ENCODE measurements at regions not wholly inside any gene's neighbourhood (a gene's known extent, or its start where the extent isn't known, plus 50 kb on each side); places are given as distances from the start of the nearest gene placed in this dataset.

DNA sequence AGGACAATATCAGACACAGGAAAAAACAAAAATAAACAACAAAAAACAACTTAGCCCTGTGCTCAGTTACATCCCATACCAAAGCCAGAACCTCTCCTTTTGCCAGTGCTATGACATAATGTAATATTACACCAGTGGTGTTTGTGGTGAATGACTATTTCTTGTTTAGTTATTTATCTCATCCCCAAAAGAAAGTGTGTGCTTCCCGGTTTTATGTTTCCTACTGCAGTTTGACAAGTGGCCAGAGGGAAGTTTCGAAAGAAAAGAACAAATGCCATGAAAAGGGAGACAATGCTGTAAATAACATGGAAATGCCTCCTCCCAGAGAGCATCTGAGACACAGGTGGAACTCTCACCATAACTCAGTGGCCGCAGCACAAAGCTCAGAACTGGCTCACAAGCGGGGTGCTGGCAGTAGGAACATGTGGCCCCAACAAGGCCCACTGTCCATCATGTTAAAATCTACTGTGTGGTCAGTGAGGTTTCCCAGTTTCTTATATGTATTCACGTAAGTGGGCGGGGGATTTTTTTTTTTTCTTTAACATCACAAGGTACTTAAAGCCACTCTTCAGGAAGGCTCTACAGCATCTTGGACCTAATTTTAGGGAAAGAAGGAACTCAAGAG lies 158.2 kb downstream of the BARHL2 start:
- no peak for DNase-seq

- DNase-seq = peak; percentile 10
These were observed 159.0 kb downstream of the BARHL2 start for GRCh38 chr1:90558126-90558525.

GRCh38 chr1:90557706-90558105 lies 159.4 kb downstream of the BARHL2 start:
- DNase-seq = no peak

GRCh38 chr1:90550626-90551406 lies 166.3 kb downstream of the BARHL2 start:
- DNase-seq = no peak

GRCh38 chr1:90544356-90544755 lies 172.7 kb downstream of the BARHL2 start:
- DNase-seq = no peak

GRCh38 chr1:90537606-90538362 lies 179.3 kb downstream of the BARHL2 start:
- DNase-seq = no peak

DNA sequence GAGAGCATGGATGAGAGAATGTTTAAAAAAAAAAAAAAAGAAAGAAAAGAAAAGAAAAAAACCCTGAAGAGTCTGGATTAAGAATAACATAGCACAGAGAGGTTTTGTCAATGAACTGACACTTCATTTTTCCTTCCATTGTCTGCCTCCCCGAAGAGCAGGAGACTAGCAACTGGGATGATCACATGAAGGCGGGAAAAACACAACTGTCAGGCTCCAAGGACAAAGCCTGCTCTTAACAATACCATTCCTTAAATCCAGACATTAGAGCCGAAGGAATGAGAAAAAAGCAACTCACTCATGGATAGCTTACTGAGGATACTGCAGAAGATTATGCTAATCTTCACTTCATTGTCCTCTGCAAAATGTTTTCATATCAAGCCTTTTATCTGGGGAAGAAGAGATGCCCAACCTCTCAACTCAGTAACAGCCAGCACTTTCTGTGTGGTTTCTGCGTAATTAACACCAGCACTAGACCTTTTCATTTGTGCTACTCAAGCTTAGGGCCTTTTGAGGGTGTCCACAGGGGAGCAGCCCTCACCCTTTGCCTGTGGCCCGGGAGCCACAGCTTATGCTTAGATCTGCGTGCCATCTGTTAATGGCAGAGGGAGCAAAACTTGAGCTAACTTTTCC lies 182.3 kb downstream of the BARHL2 start:
- DNase-seq = no peak

DNA sequence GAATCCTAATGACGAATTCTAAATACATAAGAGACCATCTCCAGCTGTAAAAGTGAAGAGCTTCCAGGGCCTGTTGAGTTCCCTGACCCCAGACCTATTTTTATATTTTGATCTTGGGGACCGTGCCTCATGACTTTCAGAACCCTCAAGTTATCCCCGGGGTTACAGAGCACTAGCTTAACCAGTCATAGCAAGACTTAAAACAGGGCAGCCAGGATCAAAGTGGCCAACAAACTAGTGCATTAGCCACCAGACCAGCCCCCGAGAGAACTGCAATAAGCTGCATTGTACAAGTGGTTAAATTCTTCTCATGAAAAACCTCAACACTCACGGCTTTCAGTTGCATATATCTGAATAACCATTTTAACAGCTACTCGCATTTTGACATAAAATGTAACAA lies 183.0 kb downstream of the BARHL2 start:
- no peak for DNase-seq

- DNase-seq = no peak
These were observed 190.1 kb downstream of the BARHL2 start for GRCh38 chr1:90526954-90527353.

DNA sequence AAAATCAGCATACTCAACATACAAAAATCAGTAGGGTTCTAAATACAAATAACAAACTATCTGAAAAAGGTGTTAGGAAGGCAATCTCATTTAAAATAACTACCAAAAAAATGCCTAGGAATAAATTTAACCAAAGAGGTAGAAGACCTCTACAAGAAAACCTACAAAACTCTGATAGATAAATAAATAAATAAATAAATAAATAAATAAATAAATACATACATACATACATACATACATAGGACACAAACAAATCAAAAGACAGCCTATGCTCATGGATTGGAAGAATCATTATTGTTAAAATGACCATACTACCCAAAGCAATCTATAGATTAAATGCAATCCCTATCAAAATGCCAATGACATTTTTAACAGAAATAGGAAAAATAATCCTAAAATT lies 194.7 kb downstream of the BARHL2 start:
- no peak for DNase-seq

- DNase-seq = no peak
These were observed 203.1 kb downstream of the BARHL2 start for GRCh38 chr1:90513956-90514355.

- DNase-seq = no peak
These were observed 204.7 kb downstream of the BARHL2 start for GRCh38 chr1:90512441-90512840.

- DNase-seq = no peak
These were observed 207.0 kb downstream of the BARHL2 start for GRCh38 chr1:90510143-90510542.

- DNase-seq = no peak
These were observed 207.7 kb downstream of the BARHL2 start for GRCh38 chr1:90509225-90510048.

- DNase-seq = no peak
These were observed 208.5 kb downstream of the BARHL2 start for GRCh38 chr1:90508376-90509167.

GRCh38 chr1:90507173-90507572 lies 209.9 kb downstream of the BARHL2 start:
- DNase-seq = no peak

- DNase-seq = no peak
These were observed 211.3 kb downstream of the BARHL2 start for GRCh38 chr1:90505806-90506205.

GRCh38 chr1:90504509-90504908 lies 212.6 kb downstream of the BARHL2 start:
- DNase-seq = no peak

- no peak for DNase-seq
These were observed 214.4 kb downstream of the BARHL2 start for GRCh38 chr1:90502696-90503095.

DNA sequence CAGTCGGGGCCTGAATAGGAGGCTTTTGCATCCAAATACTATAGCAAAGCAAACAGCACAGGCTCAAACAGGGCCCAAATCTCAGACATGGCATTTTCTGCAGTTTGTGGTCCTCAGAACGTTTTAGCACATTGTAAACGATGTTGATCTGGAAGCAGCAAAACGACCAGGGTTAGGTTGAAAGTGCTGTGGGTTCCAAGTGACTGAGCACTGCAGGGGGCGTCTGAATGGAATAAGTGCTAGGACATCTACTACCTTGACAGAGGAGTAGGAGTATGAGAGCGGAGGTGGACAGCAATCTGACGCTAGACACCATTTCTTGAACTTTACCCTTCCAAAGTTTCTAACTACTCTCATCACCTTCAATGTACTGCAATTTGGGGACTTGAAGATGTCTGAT lies 214.9 kb downstream of the BARHL2 start:
- no peak for DNase-seq

GRCh38 chr1:90501281-90501680 lies 215.8 kb downstream of the BARHL2 start:
- no peak for DNase-seq

Measured in activated CD4-positive, alpha-beta T cell treated with anti-CD3 and anti-CD28 coated beads for 48 hours (primary cell).